OCI-LY7 (cell line): ENCODE measurements at regions not wholly inside any gene's neighbourhood (a gene's known extent, or its start where the extent isn't known, plus 50 kb on each side); places are given as distances from the start of the nearest gene placed in this dataset.

ENCODE experiments used
- CTCF ChIP-seq: fragments of 200-600 bp; sonication (generic); conservative IDR thresholded peaks from 2 replicates; pipeline ENCODE4 v1.5.1; 2014; ENCODE audit warnings: mild to moderate bottlenecking, antibody characterized with exemption, low read length, moderate library complexity, mixed read lengths
- EZH2phosphoT487 ChIP-seq: fragments of 200-600 bp; sonication (generic); IDR thresholded peaks from 2 replicates; pipeline ENCODE4 v1.6.1; 2018; ENCODE audit warnings: low read depth, borderline replicate concordance, mild to moderate bottlenecking, mixed run types, antibody characterized with exemption, low read length, moderate library complexity, mixed read lengths

DNA sequence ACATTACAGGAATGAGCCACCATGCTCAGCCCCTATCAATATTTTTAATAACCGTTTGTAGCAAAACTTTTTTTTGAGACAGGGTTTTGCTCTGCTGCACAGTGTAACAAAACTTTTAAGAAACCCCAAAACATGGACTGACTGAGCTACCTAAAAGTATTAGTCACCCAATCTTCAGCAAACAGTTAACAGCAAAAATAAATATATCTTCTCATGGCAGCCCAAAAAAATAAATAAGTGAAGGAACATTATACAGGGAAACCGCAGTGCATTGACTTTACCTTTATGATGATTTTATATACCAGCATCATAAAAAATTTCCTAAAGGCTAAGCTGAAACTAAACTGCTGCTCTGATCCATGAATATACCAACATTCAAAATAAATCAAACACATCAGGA lies 424.6 kb downstream of the METTL4 start:
- no peak for TF ChIP-seq CTCF
- TF ChIP-seq EZH2phosphoT487 = no peak
